Body of pancreas (tissue), 4 donors: ENCODE measurements at regions not wholly inside any gene's neighbourhood (a gene's known extent, or its start where the extent isn't known, plus 50 kb on each side); places are given as distances from the start of the nearest gene placed in this dataset.

Source experiments
- ATAC-seq: fragments of 150-250 bp; one replicate; pipeline ENCODE4 v1.9.1; 2016
- DNase-seq, 4 donors: peaks; one replicate each; pipeline ENCODE4 v3.0.0-alpha.2; 2019
- H3K27ac ChIP-seq, 4 donors: fragments of 200-600 bp; sonication (generic); 1 replicate in 3 of 4; 2 replicates in 1 of 4; pipeline versions ENCODE4 v1.5.1 to v1.6.1; 2016 to 2019; ENCODE audit warnings: mild to moderate bottlenecking in 1 of 4, mixed read lengths in 1 of 4, moderate library complexity in 1 of 4
- H3K27me3 ChIP-seq, 2 donors: fragments of 200-600 bp; sonication (generic); one replicate each; pipeline ENCODE4 v1.6.0; 2016; ENCODE audit warnings: mild to moderate bottlenecking in 1 of 2
- H3K36me3 ChIP-seq, 2 donors: fragments of 200-600 bp; sonication (generic); replicated peaks in 1 of 2; 2 replicates each; pipeline ENCODE4 v1.5.1; 2016; ENCODE audit warnings: low read depth in 2 of 2; ENCODE audit not compliant: insufficient read depth in 1 of 2
- H3K4me1 ChIP-seq: fragments of 200-600 bp; sonication (generic); one replicate; pipeline ENCODE4 v1.6.0; 2016
- H3K4me3 ChIP-seq, 2 donors: fragments of 200-600 bp; sonication (generic); 1 replicate in 1 of 2; 2 replicates in 1 of 2; pipeline ENCODE4 v1.5.1; 2016 to 2019
- H3K9me3 ChIP-seq, 3 donors: fragments of 200-600 bp; sonication (generic); 1 replicate in 2 of 3; 2 replicates in 1 of 3; pipeline ENCODE4 v1.5.1; 2016
- POLR2A ChIP-seq, 3 donors: fragments of 450-650 bp; IDR thresholded peaks; one replicate each; pipeline ENCODE4 v1.6.1; 2016; ENCODE audit warnings: antibody characterized with exemption in 3 of 3, mild to moderate bottlenecking in 2 of 3
- WGBS, 2 donors: methylation state at CpG; one replicate each; pipeline ENCODE4 v1.1.5; 2017; 5-methylcytosine and 5-hydroxymethylcytosine counted together
- intact Hi-C: fragments of 100-400 bp; cut with DNase I; formaldehyde crosslinking; loops from one replicate; pipeline ENCODE4 v1.15.1; 2023
- TF ChIP-seq, protein P1 (sequence below), 7 experiments: fragments of 450-650 bp in 4 of 7; fragments of 200-600 bp in 3 of 7; sonication (generic) in 3 of 7; IDR thresholded peaks; one replicate each; pipeline ENCODE4 v1.5.1; 2016 to 2019; ENCODE audit warnings: antibody characterized with exemption in 7 of 7

DNA sequence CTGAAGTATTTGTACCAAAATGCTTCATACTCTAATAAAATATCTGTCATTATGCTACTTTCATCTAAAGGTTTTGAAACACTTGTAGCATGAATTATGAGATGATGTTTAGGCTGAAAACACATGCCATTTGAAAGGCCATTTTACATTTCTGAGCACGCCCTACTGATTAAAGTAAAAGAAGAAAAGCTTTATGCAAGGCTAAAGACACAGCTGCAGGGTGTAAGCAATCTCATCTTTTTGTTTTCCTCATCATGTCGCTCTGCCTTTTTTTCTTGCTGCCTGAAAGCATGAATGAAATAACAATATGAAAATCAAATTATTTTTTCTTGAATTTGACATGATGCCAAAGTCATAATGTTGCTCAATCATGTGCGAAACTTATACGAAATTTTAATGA is 148.6 kb upstream of the ARG1 start:
- Histone ChIP-seq H3K4me1 (peaks cover 9% of the 10 kb centered on the region), H3K36me3 (no peaks in the 10 kb centered on the region), H3K27ac (no peak overlapping the region), H3K27me3 (no peaks in the 10 kb centered on the region), H3K9me3 (no peaks in the 10 kb centered on the region), H3K4me3 (no peak overlapping the region)
- no peak for TF ChIP-seq POLR2A (IDR thresholded peaks at IDR 0.05)
- TF ChIP-seq, protein P1, sequence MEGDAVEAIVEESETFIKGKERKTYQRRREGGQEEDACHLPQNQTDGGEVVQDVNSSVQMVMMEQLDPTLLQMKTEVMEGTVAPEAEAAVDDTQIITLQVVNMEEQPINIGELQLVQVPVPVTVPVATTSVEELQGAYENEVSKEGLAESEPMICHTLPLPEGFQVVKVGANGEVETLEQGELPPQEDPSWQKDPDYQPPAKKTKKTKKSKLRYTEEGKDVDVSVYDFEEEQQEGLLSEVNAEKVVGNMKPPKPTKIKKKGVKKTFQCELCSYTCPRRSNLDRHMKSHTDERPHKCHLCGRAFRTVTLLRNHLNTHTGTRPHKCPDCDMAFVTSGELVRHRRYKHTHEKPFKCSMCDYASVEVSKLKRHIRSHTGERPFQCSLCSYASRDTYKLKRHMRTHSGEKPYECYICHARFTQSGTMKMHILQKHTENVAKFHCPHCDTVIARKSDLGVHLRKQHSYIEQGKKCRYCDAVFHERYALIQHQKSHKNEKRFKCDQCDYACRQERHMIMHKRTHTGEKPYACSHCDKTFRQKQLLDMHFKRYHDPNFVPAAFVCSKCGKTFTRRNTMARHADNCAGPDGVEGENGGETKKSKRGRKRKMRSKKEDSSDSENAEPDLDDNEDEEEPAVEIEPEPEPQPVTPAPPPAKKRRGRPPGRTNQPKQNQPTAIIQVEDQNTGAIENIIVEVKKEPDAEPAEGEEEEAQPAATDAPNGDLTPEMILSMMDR (IDR thresholded peaks at IDR 0.05) = no peak
- WGBS, 2 donors = 79 to 88% methylated on average over 4 of the region's 4 CpGs
- ATAC-seq (no peak), DNase-seq (no peak)
- intact Hi-C loops = no loop called here

DNA sequence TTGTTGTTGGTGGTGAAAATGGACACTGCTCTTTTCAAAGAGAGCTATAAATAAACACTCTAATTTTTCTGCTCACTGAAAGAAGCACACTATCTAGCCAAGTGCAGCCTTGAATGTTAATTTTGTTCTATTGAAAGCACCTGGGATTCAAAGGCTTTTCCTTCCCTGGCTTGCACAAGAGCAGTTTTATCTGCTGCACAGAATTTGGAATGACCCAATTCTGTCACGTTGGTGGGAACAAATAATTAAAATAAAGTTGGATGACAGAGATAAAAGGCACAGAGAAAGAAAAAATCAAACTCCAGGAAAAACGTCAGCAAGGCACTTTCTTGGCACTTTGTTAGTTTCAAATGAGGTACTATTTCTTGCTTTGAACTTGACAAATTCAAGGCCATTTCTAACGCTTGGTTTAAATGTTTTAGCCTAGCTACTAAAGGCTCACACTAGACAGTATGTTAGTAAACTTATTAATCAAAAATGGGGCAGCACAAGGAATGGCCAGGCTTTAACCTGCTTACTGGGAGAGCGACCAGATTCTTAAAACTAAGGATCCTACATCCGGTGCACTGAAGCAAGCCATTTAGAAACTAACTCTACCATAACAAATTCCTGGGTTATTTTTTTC is 145.5 kb upstream of the ARG1 start:
- ATAC-seq (peak; percentile 40), DNase-seq (peak in 1 of 4 donors; percentile 49)
- no peaks in the 10 kb centered on the region for H3K9me3 ChIP-seq
- H3K4me1 ChIP-seq = peaks cover 9% of the 10 kb centered on the region
- H3K27ac ChIP-seq = peak overlapping the region in 2 of 4 donors; percentile 16 to 71
- intact Hi-C loops = no loop called here
- no peak overlapping the region for H3K4me3 ChIP-seq
- no peaks in the 10 kb centered on the region for H3K36me3 ChIP-seq
- WGBS, 2 donors = 13 to 16% methylated on average over 5 of the region's 5 CpGs
- H3K27me3 ChIP-seq = no peaks in the 10 kb centered on the region
- TF ChIP-seq, protein P1 (IDR thresholded peaks at IDR 0.05) = no peak
- no peak for TF ChIP-seq POLR2A (IDR thresholded peaks at IDR 0.05)

DNA sequence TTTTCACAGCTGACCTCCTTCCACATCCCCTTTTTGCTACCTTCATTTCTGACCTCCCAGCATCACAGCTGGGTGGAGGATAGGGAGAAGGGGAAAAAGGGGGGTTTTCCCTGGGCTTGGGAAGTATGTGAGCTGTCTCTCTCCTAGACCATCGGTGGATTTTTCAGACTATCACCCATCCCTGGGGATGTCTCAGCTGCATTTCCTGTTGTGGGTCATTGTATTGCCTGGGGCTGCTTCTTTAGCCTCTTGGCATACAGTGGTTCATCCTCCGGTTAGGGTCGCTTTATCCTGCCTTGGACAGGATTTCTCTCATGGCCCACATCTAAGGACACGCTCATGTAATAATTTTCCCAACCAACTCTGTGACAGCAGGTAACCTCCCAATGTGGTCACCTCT is 142.5 kb upstream of the ARG1 start:
- Histone ChIP-seq H3K4me3 (no peak overlapping the region), H3K4me1 (peaks cover 9% of the 10 kb centered on the region), H3K9me3 (no peaks in the 10 kb centered on the region), H3K36me3 (no peaks in the 10 kb centered on the region), H3K27ac (no peak overlapping the region), H3K27me3 (no peaks in the 10 kb centered on the region)
- intact Hi-C loops = no loop called here
- WGBS, 2 donors = 86 to 94% methylated on average over 4 of the region's 4 CpGs
- TF ChIP-seq POLR2A (IDR thresholded peaks at IDR 0.05) = no peak
- TF ChIP-seq, protein P1 (IDR thresholded peaks at IDR 0.05) = no peak
- no peak for ATAC-seq
- DNase-seq = no peak

DNA sequence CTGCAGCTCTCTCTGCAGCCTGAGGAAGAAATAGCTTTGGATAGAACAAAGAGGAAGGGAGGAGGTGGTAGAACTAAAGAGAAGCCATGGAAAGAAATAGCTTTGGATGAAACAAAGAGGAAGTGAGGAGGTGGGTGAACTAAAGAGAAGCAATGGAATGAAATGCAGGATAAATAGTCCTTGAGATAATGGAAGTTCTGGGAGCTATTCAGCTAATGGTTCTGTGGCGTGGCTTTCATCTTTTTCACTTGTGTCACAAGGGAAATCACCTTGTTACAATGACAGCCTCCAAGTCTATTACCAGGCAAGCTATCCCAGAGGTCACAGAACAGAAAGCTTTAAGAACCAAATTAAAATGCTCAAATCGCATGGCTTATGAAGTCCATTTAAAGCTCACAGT is 141.3 kb upstream of the ARG1 start:
- intact Hi-C loops = no loop called here
- H3K27me3 ChIP-seq = no peaks in the 10 kb centered on the region
- WGBS, 2 donors = 33 to 67% methylated on average over 2 of the region's 2 CpGs
- H3K9me3 ChIP-seq = no peaks in the 10 kb centered on the region
- TF ChIP-seq POLR2A (IDR thresholded peaks at IDR 0.05) = no peak
- TF ChIP-seq, protein P1 (IDR thresholded peaks at IDR 0.05) = no peak
- no peak overlapping the region for H3K27ac ChIP-seq
- no peak for DNase-seq
- H3K4me3 ChIP-seq = no peak overlapping the region
- H3K36me3 ChIP-seq = no peaks in the 10 kb centered on the region
- peaks cover 9% of the 10 kb centered on the region for H3K4me1 ChIP-seq
- ATAC-seq = no peak

GRCh38 chr6:131433927-131434326 is 139.1 kb upstream of the ARG1 start:
- TF ChIP-seq, protein P1 (IDR thresholded peaks at IDR 0.05) = no peak
- TF ChIP-seq POLR2A (IDR thresholded peaks at IDR 0.05) = no peak
- intact Hi-C loops = no loop called here
- no peak for ATAC-seq

More at GRCh38 chr6:131433927-131434326, 139.1 kb upstream of the ARG1 start:
- H3K36me3 ChIP-seq = no peaks in the 10 kb centered on the region
- no peaks in the 10 kb centered on the region for H3K9me3 ChIP-seq
- H3K27me3 ChIP-seq = no peaks in the 10 kb centered on the region
- no peak overlapping the region for H3K27ac ChIP-seq
- no peak overlapping the region for H3K4me3 ChIP-seq
- WGBS, 2 donors = 38 to 73% methylated on average over 1 of the region's 1 CpG
- no peaks in the 10 kb centered on the region for H3K4me1 ChIP-seq
- no peak for DNase-seq
